Panc1 (cell line): ENCODE measurements at regions not wholly inside any gene's neighbourhood (a gene's known extent, or its start where the extent isn't known, plus 50 kb on each side); places are given as distances from the start of the nearest gene placed in this dataset.
A peak's percentile ranks its signal among the peaks of the same experiment; 100 is the strongest.

ENCODE experiments used
- ATAC-seq: fragments of 200-7000 bp; cut with Tn5 transposase; 2 replicates; pipeline ENCODE4 v1.9.1; 2020; ENCODE audit warnings: mild to moderate bottlenecking, moderate library complexity
- BruUV-seq: library from RNA; stranded (reverse); fragments of 400-500 nt; replicated peaks from 2 replicates; lab custom pipeline; 2021; lab: Mats Ljungman, UMichigan
- CTCF ChIA-PET: fragments of 300-600 bp; sonication (Branson Sonifier 250); formaldehyde crosslinking; loops from one replicate; lab custom pipeline; 2022; ENCODE audit warnings: antibody characterized with exemption; lab: Charles Lee
- POLR2A ChIA-PET: fragments of 300-600 bp; sonication (Branson Sonifier 250); formaldehyde crosslinking; loops from one replicate; lab custom pipeline; 2022; ENCODE audit warnings: antibody characterized with exemption; lab: Charles Lee
- DNase-seq: peaks from one replicate; pipeline ENCODE4 v3.0.0-alpha.2; 2010; ENCODE audit warnings: low read depth, low spot score
- H3K27ac ChIP-seq: 2 replicates; pipeline ENCODE4 v1.5.1; 2011; ENCODE audit warnings: mild to moderate bottlenecking, low read length, inconsistent platforms
- H3K27me3 ChIP-seq: fragments of 200-500 bp; sonication (Bioruptor generic); 2 replicates; pipeline ENCODE4 v1.6.0; 2014; ENCODE audit warnings: low read length, inconsistent platforms; ENCODE audit not compliant: control insufficient read depth, insufficient read depth
- H3K36me3 ChIP-seq: fragments of 200-500 bp; sonication (Bioruptor generic); 2 replicates; pipeline ENCODE4 v1.5.1; 2014; ENCODE audit warnings: inconsistent platforms, mild to moderate bottlenecking, low read length, moderate library complexity; ENCODE audit not compliant: control insufficient read depth, insufficient read depth
- H3K4me1 ChIP-seq: 2 replicates; pipeline ENCODE4 v1.5.1; 2011; ENCODE audit warnings: inconsistent platforms, mild to moderate bottlenecking, low read length, moderate library complexity; ENCODE audit not compliant: control insufficient read depth, insufficient read depth
- H3K4me3 ChIP-seq, 2 experiments: 2 replicates each; pipeline ENCODE4 v1.5.1; 2011 to 2012; ENCODE audit warnings: low read depth in 2 of 2, low read length in 2 of 2, mild to moderate bottlenecking in 2 of 2, inconsistent platforms in 1 of 2, moderate library complexity in 1 of 2
- H3K9me3 ChIP-seq: fragments of 200-500 bp; sonication (Bioruptor generic); 2 replicates; pipeline ENCODE4 v1.5.1; 2014; ENCODE audit warnings: low read depth, mild to moderate bottlenecking, inconsistent platforms, low read length, moderate library complexity; ENCODE audit not compliant: control insufficient read depth, insufficient read depth
- POLR2AphosphoS5 ChIP-seq: IDR thresholded peaks from 2 replicates; pipeline ENCODE4 v1.6.1; 2012; ENCODE audit warnings: mild to moderate bottlenecking, low read depth, low read length, moderate library complexity
- SIN3A ChIP-seq: IDR thresholded peaks from 2 replicates; pipeline ENCODE4 v1.6.1; 2012; ENCODE audit warnings: low read depth, mild to moderate bottlenecking, low read length, moderate library complexity, borderline replicate concordance; ENCODE audit not compliant: insufficient read depth
- TCF7L2 ChIP-seq: IDR thresholded peaks from 2 replicates; pipeline ENCODE4 v1.6.1; 2011; ENCODE audit warnings: mild to moderate bottlenecking, low read depth, low read length, inconsistent platforms
- in situ Hi-C: cut with HindIII; loops from 2 replicates; pipeline ENCODE4 v1.10.0; 2016; ENCODE audit warnings: low sequenced_read_pairs, low pct_unique_long_range_greater_than_20kb
- intact Hi-C: fragments of 100-400 bp; cut with micrococcal nuclease; formaldehyde crosslinking; loops from one replicate; pipeline ENCODE4 v1.10.0; 2022; ENCODE audit not compliant: unreplicated experiment
- TF ChIP-seq, protein P1 (sequence below), 2 experiments: IDR thresholded peaks; 2 replicates each; pipeline ENCODE4 v1.6.1; 2011 to 2012; ENCODE audit warnings: low read depth in 2 of 2, control low read depth in 1 of 2, low read length in 1 of 2, mild to moderate bottlenecking in 1 of 2, moderate library complexity in 1 of 2; ENCODE audit not compliant: insufficient read depth in 1 of 2
- TF ChIP-seq, protein P2 (sequence below): fragments of 450-650 bp; IDR thresholded peaks from 2 replicates; pipeline ENCODE4 v1.5.1; 2017; ENCODE audit warnings: mild to moderate bottlenecking

DNA sequence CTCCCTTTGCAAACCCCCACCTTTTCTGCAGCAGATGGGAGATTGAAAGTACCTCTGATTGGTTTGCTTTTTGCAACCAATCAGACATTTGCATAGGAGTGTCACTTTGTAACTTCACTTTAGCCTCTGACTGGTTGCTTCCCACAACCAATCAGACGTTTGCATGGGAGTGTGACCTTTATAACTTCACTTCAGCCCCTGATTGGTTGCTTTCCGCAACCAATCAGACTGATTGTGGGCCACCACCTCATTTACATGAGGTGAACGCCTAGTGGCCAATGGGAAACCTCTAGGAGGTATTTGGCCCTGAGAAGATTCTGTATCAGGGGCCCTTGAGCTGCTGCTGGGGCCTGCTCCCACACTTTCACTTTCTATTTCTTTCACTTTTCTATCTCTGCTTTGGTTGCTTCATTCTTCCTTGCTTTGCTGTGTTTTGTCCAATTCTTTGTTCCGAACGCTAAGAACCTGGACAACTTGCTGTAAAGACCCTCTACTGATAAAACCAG is 106.0 kb upstream of the PRICKLE1 start:
- H3K4me3 ChIP-seq = no peak overlapping the region
- CTCF ChIA-PET = no interaction called here

DNA sequence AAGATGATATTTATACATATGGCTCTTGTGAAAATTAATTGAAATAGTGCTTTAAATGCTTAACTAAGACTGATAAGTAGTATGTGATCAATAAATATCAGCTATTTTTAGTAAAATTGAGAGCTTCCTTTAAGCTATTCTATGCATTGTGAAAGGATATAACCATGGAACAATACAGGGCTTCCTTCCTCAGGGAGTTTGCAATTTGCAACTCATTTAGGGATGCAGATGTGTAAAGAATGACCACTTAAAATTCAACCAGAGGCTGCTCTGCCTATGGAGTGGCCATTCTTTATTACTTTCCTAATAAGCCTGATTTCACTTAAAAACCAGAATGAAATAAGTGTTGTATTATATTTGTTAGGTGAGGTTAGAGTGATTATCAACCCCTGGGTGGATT is 103.2 kb upstream of the PRICKLE1 start:
- Histone ChIP-seq H3K4me3 (peak overlapping the region; percentile 33 to 68), H3K27ac (peak overlapping the region; percentile 57), H3K27me3 (no peaks in the 10 kb centered on the region), H3K36me3 (no peaks in the 10 kb centered on the region), H3K4me1 (no peaks in the 10 kb centered on the region), H3K9me3 (no peaks in the 10 kb centered on the region)
- TF ChIP-seq, protein P1, sequence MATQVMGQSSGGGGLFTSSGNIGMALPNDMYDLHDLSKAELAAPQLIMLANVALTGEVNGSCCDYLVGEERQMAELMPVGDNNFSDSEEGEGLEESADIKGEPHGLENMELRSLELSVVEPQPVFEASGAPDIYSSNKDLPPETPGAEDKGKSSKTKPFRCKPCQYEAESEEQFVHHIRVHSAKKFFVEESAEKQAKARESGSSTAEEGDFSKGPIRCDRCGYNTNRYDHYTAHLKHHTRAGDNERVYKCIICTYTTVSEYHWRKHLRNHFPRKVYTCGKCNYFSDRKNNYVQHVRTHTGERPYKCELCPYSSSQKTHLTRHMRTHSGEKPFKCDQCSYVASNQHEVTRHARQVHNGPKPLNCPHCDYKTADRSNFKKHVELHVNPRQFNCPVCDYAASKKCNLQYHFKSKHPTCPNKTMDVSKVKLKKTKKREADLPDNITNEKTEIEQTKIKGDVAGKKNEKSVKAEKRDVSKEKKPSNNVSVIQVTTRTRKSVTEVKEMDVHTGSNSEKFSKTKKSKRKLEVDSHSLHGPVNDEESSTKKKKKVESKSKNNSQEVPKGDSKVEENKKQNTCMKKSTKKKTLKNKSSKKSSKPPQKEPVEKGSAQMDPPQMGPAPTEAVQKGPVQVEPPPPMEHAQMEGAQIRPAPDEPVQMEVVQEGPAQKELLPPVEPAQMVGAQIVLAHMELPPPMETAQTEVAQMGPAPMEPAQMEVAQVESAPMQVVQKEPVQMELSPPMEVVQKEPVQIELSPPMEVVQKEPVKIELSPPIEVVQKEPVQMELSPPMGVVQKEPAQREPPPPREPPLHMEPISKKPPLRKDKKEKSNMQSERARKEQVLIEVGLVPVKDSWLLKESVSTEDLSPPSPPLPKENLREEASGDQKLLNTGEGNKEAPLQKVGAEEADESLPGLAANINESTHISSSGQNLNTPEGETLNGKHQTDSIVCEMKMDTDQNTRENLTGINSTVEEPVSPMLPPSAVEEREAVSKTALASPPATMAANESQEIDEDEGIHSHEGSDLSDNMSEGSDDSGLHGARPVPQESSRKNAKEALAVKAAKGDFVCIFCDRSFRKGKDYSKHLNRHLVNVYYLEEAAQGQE (IDR thresholded peaks at IDR 0.05; ENCODE audit: insufficient read depth in 1 of 2, low read depth in 2 of 2, low read length in 1 of 2) = no peak
- TF ChIP-seq TCF7L2 = no peak
- TF ChIP-seq SIN3A = no peak
- TF ChIP-seq, protein P2, sequence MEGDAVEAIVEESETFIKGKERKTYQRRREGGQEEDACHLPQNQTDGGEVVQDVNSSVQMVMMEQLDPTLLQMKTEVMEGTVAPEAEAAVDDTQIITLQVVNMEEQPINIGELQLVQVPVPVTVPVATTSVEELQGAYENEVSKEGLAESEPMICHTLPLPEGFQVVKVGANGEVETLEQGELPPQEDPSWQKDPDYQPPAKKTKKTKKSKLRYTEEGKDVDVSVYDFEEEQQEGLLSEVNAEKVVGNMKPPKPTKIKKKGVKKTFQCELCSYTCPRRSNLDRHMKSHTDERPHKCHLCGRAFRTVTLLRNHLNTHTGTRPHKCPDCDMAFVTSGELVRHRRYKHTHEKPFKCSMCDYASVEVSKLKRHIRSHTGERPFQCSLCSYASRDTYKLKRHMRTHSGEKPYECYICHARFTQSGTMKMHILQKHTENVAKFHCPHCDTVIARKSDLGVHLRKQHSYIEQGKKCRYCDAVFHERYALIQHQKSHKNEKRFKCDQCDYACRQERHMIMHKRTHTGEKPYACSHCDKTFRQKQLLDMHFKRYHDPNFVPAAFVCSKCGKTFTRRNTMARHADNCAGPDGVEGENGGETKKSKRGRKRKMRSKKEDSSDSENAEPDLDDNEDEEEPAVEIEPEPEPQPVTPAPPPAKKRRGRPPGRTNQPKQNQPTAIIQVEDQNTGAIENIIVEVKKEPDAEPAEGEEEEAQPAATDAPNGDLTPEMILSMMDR = no peak
- no peak for TF ChIP-seq POLR2AphosphoS5
- ChIA-PET CTCF (no interaction called here), POLR2A (no interaction called here)
- intact Hi-C loops (no loop called here), in situ Hi-C loops (no loop called here)
- ATAC-seq (no peak), DNase-seq (no peak)
- BruUV-seq = no TSS peak

More for the DNA sequence above, 106.0 kb upstream of the PRICKLE1 start:
- DNase-seq = no peak
- POLR2A ChIA-PET = no interaction called here
- Histone ChIP-seq H3K9me3 (no peaks in the 10 kb centered on the region), H3K27ac (no peak overlapping the region), H3K36me3 (no peaks in the 10 kb centered on the region), H3K4me1 (no peaks in the 10 kb centered on the region), H3K27me3 (no peaks in the 10 kb centered on the region)
- no TSS peak for BruUV-seq
- intact Hi-C loops = no loop called here
- no peak for ATAC-seq
- TF ChIP-seq, protein P2 = no peak
- TF ChIP-seq, protein P1 (IDR thresholded peaks at IDR 0.05; ENCODE audit: insufficient read depth in 1 of 2, low read depth in 2 of 2, low read length in 1 of 2) = no peak
- in situ Hi-C loops = no loop called here
